Activated CD4-positive, alpha-beta T cell treated with anti-CD3 and anti-CD28 coated beads for 36 hours (primary cell): ENCODE measurements at regions not wholly inside any gene's neighbourhood (a gene's known extent, or its start where the extent isn't known, plus 50 kb on each side); places are given as distances from the start of the nearest gene placed in this dataset.
"Not testable (repeated sequence)": the region's sequence is repeated elsewhere in the genome, so short reads cannot be mapped to it uniquely, and the experiment has no call there.

Source experiments
- ATAC-seq: fragments of 200-7000 bp; cut with Tn5 transposase; one replicate; pipeline ENCODE4 v1.10.0; 2021; ENCODE audit warnings: mild to moderate bottlenecking, moderate library complexity
- CTCF ChIA-PET: fragments of 350-600 bp; sonication (Branson Sonifier 250); formaldehyde crosslinking; loops from one replicate; lab custom pipeline; 2021; ENCODE audit warnings: antibody characterized with exemption; lab: Charles Lee
- POLR2A ChIA-PET: fragments of 350-600 bp; sonication (Branson Sonifier 250); formaldehyde crosslinking; loops from one replicate; lab custom pipeline; 2021; ENCODE audit warnings: antibody characterized with exemption, inconsistent platforms; lab: Charles Lee
- DNase-seq: peaks from one replicate; pipeline ENCODE4 v3.0.0-alpha.2; 2020
- H3K27ac Mint-ChIP-seq: one replicate; pipeline ENCODE4 v1.8.0; 2021; ENCODE audit warnings: mixed read lengths
- H3K27me3 Mint-ChIP-seq: one replicate; pipeline ENCODE4 v1.8.0; 2021; ENCODE audit warnings: mixed read lengths
- H3K36me3 Mint-ChIP-seq: one replicate; pipeline ENCODE4 v1.8.0; 2021; ENCODE audit warnings: low read depth, mixed read lengths
- H3K4me1 Mint-ChIP-seq: one replicate; pipeline ENCODE4 v1.8.0; 2021; ENCODE audit warnings: mixed read lengths
- H3K4me3 Mint-ChIP-seq: one replicate; pipeline ENCODE4 v1.8.0; 2021; ENCODE audit warnings: mild to moderate bottlenecking, moderate library complexity, mixed read lengths
- H3K9me3 Mint-ChIP-seq: one replicate; pipeline ENCODE4 v1.8.0; 2021; ENCODE audit warnings: low read depth, mixed read lengths
- intact Hi-C, 2 experiments: fragments of 100-400 bp; cut with DNase I in 1 of 2; cut with micrococcal nuclease in 1 of 2; formaldehyde crosslinking; loops; one replicate each; pipeline versions ENCODE4 v1.14.2 to v1.15.1; 2022 to 2024; cut with DNase I, micrococcal nuclease

- ATAC-seq (no peak), DNase-seq (no peak)
- peaks cover 12% of the 10 kb centered on the region for H3K4me1 Mint-ChIP-seq
- no peaks in the 10 kb centered on the region for H3K36me3 Mint-ChIP-seq
- ChIA-PET POLR2A (no interaction called here), CTCF (interaction anchor here (0.6 kb wide), 1 partner anchor 12 kb away, joined by 3 read pairs; no protein-coding TSS in a partner anchor)
- no peak overlapping the region for H3K27ac Mint-ChIP-seq
- intact Hi-C loops: no loop called here
- H3K4me3 Mint-ChIP-seq: no peak overlapping the region
- no peaks in the 10 kb centered on the region for H3K9me3 Mint-ChIP-seq
- H3K27me3 Mint-ChIP-seq: no peaks in the 10 kb centered on the region
These were observed 108.6 kb upstream of the DYRK2 start for GRCh38 chr12:67539946-67540345.

DNA sequence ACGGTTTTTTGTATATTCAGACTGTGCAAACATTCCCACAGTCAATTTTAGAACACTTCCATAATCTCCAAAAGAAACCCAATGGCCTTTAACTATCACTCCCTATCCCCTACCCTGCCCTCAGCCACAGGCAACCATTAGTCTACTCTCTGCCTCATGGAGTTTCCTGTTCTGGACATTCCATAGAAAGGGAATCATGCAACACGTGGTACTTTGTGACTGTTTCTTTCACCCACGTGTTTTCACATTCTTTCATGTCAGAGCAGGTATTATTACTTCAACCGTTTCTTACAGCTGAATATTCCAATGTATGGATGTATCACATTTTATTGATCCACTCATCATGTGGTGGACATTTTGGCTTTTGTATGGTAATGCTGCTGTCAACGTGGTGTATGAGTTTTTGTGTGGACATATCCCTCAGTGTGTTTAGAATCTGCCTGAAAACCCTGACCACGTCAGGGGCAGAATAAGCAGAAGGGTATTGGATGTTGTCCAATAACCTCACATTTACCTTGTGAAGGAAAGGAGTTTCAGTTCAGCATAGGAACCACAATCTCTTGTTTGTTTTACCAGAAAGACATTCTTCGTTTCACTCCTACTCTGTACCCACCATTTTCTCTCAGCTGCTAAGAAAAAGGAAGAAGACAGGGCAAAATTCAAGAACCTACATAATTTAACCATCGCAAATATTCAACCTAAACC lies 107.5 kb upstream of the DYRK2 start:
- H3K27ac Mint-ChIP-seq: no peak overlapping the region
- no peaks in the 10 kb centered on the region for H3K9me3 Mint-ChIP-seq
- intact Hi-C loops: no loop called here
- no peaks in the 10 kb centered on the region for H3K36me3 Mint-ChIP-seq
- ChIA-PET POLR2A (no interaction called here), CTCF (no interaction called here)
- no peaks in the 10 kb centered on the region for H3K27me3 Mint-ChIP-seq
- ATAC-seq (no peak), DNase-seq (no peak)
- peaks cover 14% of the 10 kb centered on the region for H3K4me1 Mint-ChIP-seq
- H3K4me3 Mint-ChIP-seq: no peak overlapping the region

- no peak for DNase-seq
- ATAC-seq: no peak
- intact Hi-C loops: no loop called here
- no peaks in the 10 kb centered on the region for H3K27me3 Mint-ChIP-seq
- H3K9me3 Mint-ChIP-seq: no peaks in the 10 kb centered on the region
- ChIA-PET POLR2A (no interaction called here), CTCF (no interaction called here)
- H3K4me1 Mint-ChIP-seq: peaks cover 14% of the 10 kb centered on the region
- no peaks in the 10 kb centered on the region for H3K36me3 Mint-ChIP-seq
- H3K4me3 Mint-ChIP-seq: no peak overlapping the region
- H3K27ac Mint-ChIP-seq: no peak overlapping the region
These were observed 106.9 kb upstream of the DYRK2 start for GRCh38 chr12:67541625-67541991.

DNA sequence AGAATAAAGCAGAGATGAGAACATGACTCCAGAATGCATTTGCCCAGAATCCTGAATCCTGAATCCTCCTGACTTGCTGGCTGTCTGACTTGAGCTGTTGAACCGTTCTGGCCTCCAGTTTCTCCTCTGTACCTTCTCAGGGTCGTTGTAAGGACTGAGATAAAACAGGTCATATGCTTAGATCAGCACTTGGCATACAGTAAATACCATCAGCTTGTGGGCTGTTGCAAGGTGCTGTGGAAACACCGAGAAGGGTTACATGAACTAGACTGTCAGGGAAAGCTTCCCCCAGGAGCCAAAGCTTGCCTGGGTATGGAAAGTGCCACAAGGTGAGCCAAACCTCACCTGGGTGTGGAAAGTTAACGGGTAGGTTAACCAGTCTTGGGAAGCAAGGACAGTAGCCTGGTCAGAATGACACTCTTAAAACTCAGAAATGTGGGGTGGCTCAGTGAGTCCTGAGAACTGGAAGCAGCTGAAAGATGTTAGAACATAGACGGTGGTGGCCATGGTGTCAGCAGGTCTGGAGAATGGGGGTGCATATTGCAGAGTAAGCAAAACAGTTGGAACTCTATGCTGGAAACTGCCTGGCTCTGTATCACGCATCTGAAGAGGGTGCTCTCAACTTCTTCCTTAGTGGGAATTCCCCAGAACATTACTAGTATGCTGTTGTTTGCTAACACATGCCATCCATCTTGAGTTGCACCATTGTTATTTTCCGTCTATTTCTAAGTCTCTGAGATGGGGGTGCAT lies 105.3 kb upstream of the DYRK2 start:
- Mint-ChIP-seq H3K4me3 (no peak overlapping the region), H3K9me3 (no peaks in the 10 kb centered on the region), H3K27ac (no peak overlapping the region), H3K4me1 (peaks cover 14% of the 10 kb centered on the region), H3K27me3 (no peaks in the 10 kb centered on the region), H3K36me3 (no peaks in the 10 kb centered on the region)
- intact Hi-C loops: no loop called here
- DNase-seq (no peak), ATAC-seq (no peak)
- ChIA-PET POLR2A (no interaction called here), CTCF (no interaction called here)

DNA sequence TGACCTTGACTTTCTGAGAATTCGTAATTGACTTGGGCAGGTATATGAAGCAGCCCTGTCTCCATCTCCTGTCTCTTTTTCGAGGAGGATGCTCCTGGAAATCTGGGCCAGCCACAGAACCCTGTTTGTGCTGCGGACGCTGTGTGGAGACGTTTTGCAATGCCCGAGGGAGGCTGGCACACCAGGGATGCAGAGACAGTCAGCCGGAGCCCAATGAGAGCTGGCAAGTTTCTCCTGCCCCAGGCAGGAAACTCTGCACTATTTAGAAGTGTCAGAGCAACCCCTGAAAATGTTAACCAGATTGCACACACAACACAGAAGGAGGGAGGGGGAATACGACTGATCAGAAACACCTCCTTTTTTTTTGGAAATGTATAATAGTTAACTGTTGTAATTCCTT lies 103.2 kb upstream of the DYRK2 start:
- ChIA-PET POLR2A (interaction anchor here (0.7 kb wide), 1 partner anchor 80 kb away, joined by 4 read pairs; no protein-coding TSS in a partner anchor), CTCF (interaction anchor here (0.6 kb wide), 1 partner anchor 708 kb away, joined by 3 read pairs; no protein-coding TSS in a partner anchor)
- H3K27me3 Mint-ChIP-seq: no peaks in the 10 kb centered on the region
- H3K4me1 Mint-ChIP-seq: peaks cover 14% of the 10 kb centered on the region
- no peak overlapping the region for H3K27ac Mint-ChIP-seq
- DNase-seq (no peak), ATAC-seq (no peak)
- H3K9me3 Mint-ChIP-seq: no peaks in the 10 kb centered on the region
- H3K36me3 Mint-ChIP-seq: no peaks in the 10 kb centered on the region
- intact Hi-C loops: no loop called here
- no peak overlapping the region for H3K4me3 Mint-ChIP-seq

- ATAC-seq (no peak), DNase-seq (no peak)
- no peaks in the 10 kb centered on the region for H3K27me3 Mint-ChIP-seq
- H3K4me1 Mint-ChIP-seq: peaks cover 4% of the 10 kb centered on the region
- intact Hi-C loops: no loop called here
- peaks cover 3% of the 10 kb centered on the region for H3K36me3 Mint-ChIP-seq
- H3K4me3 Mint-ChIP-seq: no peak overlapping the region
- ChIA-PET CTCF (interaction anchor here (0.6 to 1.1 kb wide), 2 partner anchors 9 to 1575 kb away, joined by 3 read pairs; no protein-coding TSS in a partner anchor), POLR2A (no interaction called here)
- H3K27ac Mint-ChIP-seq: no peak overlapping the region
- H3K9me3 Mint-ChIP-seq: peaks cover 7% of the 10 kb centered on the region
These were observed 101.8 kb upstream of the DYRK2 start for GRCh38 chr12:67546746-67547145.

GRCh38 chr12:67555075-67555717 lies 93.3 kb upstream of the DYRK2 start:
- intact Hi-C loops, H3K36me3 Mint-ChIP-seq, H3K9me3 Mint-ChIP-seq, H3K27me3 Mint-ChIP-seq, ATAC-seq, POLR2A ChIA-PET, H3K4me3 Mint-ChIP-seq, H3K27ac Mint-ChIP-seq, H3K4me1 Mint-ChIP-seq: not testable (repeated sequence)
- CTCF ChIA-PET: interaction anchor here (1.0 kb wide), 1 partner anchor 9 kb away, joined by 3 read pairs; no protein-coding TSS in a partner anchor
- peak; percentile 13 for DNase-seq

- CTCF ChIA-PET: interaction anchor here (0.6 kb wide), 2 partner anchors 10 to 33 kb away, joined by 3 read pairs; no protein-coding TSS in a partner anchor
- POLR2A ChIA-PET: no interaction called here
- DNase-seq: no peak
- intact Hi-C loops: no loop called here
- H3K27ac Mint-ChIP-seq: no peak overlapping the region
- no peaks in the 10 kb centered on the region for H3K36me3 Mint-ChIP-seq
- no peaks in the 10 kb centered on the region for H3K27me3 Mint-ChIP-seq
- peaks cover 5% of the 10 kb centered on the region for H3K9me3 Mint-ChIP-seq
- H3K4me3 Mint-ChIP-seq: no peak overlapping the region
- peaks cover 4% of the 10 kb centered on the region for H3K4me1 Mint-ChIP-seq
- ATAC-seq: no peak
These were observed 89.8 kb upstream of the DYRK2 start for GRCh38 chr12:67558775-67559174.

DNA sequence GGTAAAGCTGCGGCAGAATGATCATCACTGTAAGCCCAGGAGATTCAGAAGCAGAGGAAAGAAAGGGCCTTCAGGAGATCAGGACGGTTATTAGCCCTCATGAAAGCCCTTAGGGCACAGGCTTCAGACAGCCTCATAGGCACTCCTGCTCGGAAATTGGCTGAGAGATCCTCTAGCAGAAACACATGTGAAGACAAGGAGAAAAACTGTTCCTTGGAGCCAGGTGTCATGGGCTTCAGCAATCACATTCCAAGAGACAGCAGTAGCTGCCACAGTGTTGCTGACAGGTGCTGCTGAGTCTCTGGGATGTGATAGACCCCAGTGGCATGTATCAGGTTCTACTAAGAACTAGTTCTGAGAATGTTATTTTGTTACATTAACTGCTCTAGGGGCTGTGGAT lies 88.8 kb upstream of the DYRK2 start:
- H3K4me3 Mint-ChIP-seq: no peak overlapping the region
- ATAC-seq: no peak

GRCh38 chr12:67562513-67563287 lies 85.8 kb upstream of the DYRK2 start:
- H3K27me3 Mint-ChIP-seq: no peaks in the 10 kb centered on the region
- intact Hi-C loops: no loop called here
- DNase-seq (no peak), ATAC-seq (no peak)
- H3K36me3 Mint-ChIP-seq: peaks cover 3% of the 10 kb centered on the region
- H3K27ac Mint-ChIP-seq: no peak overlapping the region
- ChIA-PET CTCF (no interaction called here), POLR2A (no interaction called here)
- H3K4me3 Mint-ChIP-seq: no peak overlapping the region
- peaks cover 3% of the 10 kb centered on the region for H3K9me3 Mint-ChIP-seq
- no peaks in the 10 kb centered on the region for H3K4me1 Mint-ChIP-seq

More for the DNA sequence above, 88.8 kb upstream of the DYRK2 start:
- CTCF ChIA-PET: no interaction called here
- intact Hi-C loops: no loop called here
- POLR2A ChIA-PET: no interaction called here
- Mint-ChIP-seq H3K36me3 (no peaks in the 10 kb centered on the region), H3K27ac (no peak overlapping the region), H3K4me1 (peaks cover 4% of the 10 kb centered on the region), H3K9me3 (peaks cover 3% of the 10 kb centered on the region), H3K27me3 (no peaks in the 10 kb centered on the region)
- no peak for DNase-seq

GRCh38 chr12:67568055-67568454 lies 80.5 kb upstream of the DYRK2 start:
- POLR2A ChIA-PET: no interaction called here

More at GRCh38 chr12:67568055-67568454, 80.5 kb upstream of the DYRK2 start:
- Mint-ChIP-seq H3K36me3 (peaks cover 3% of the 10 kb centered on the region), H3K27ac (no peak overlapping the region), H3K27me3 (no peaks in the 10 kb centered on the region), H3K4me1 (no peaks in the 10 kb centered on the region), H3K4me3 (no peak overlapping the region), H3K9me3 (peaks cover 6% of the 10 kb centered on the region)
- no peak for ATAC-seq
- no peak for DNase-seq
- intact Hi-C loops: no loop called here
- CTCF ChIA-PET: interaction anchor here (1.0 kb wide), 1 partner anchor 9 kb away, joined by 3 read pairs; no protein-coding TSS in a partner anchor
